Mammary epithelial cell (primary cell): ENCODE measurements at regions not wholly inside any gene's neighbourhood (a gene's known extent, or its start where the extent isn't known, plus 50 kb on each side); places are given as distances from the start of the nearest gene placed in this dataset.

Experiments used
- CTCF ChIP-seq, 2 donors: IDR thresholded peaks in 1 of 2; conservative IDR thresholded peaks in 1 of 2; 2 replicates each; pipeline ENCODE4 v1.5.1; 2011 to 2012; ENCODE audit warnings: inconsistent platforms in 2 of 2, low read length in 2 of 2, mild to moderate bottlenecking in 2 of 2, control low read depth in 1 of 2, low read depth in 1 of 2; ENCODE audit not compliant: insufficient read depth in 1 of 2; ENCODE audit errors: extremely low read depth in 1 of 2
- EZH2 ChIP-seq: IDR thresholded peaks from 2 replicates; pipeline ENCODE4 v1.6.1; 2012; ENCODE audit warnings: low read length, inconsistent platforms, borderline replicate concordance

- TF ChIP-seq CTCF (conservative IDR thresholded peaks at IDR 0.05 in 1 of 2, IDR thresholded peaks at IDR 0.05 in 1 of 2; ENCODE audit: extremely low read depth in 1 of 2, insufficient read depth in 1 of 2, low read depth in 1 of 2, low read length in 2 of 2) (no peak), EZH2 (no peak)
Measured at GRCh38 chr14:38583471-38583870, 327.6 kb upstream of the CLEC14A start.
